GM19025 (cell line): ENCODE measurements at regions not wholly inside any gene's neighbourhood (a gene's known extent, or its start where the extent isn't known, plus 50 kb on each side); places are given as distances from the start of the nearest gene placed in this dataset.

Experiments used
- ATAC-seq: cut with Tn5 transposase; IDR thresholded peaks from one replicate; pipeline ENCODE4 v1.9.1; 2021; ENCODE audit warnings: mild to moderate bottlenecking, low read depth, moderate library complexity; ENCODE audit not compliant: unreplicated experiment

DNA sequence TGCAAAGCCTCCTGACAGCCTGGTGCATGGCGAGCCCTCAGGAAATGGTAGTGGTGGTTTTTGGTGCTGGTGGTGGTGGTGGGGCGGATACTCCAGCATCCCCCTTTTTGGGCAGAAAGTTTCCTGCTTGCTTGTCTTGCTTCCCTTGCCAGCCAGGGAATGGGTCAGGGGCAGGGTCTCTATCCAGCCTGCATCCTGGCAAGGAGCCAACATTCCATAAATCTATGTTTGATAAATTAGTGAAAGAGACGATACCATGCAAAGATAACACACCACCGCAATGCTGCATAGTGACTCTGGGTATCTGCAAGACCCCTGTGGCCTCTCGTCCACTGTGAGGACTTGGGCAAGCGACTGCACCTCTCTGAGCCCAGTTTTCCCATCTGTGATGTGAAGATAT, 246.2 kb downstream of the LRFN2 start:
- ATAC-seq: no peak

DNA sequence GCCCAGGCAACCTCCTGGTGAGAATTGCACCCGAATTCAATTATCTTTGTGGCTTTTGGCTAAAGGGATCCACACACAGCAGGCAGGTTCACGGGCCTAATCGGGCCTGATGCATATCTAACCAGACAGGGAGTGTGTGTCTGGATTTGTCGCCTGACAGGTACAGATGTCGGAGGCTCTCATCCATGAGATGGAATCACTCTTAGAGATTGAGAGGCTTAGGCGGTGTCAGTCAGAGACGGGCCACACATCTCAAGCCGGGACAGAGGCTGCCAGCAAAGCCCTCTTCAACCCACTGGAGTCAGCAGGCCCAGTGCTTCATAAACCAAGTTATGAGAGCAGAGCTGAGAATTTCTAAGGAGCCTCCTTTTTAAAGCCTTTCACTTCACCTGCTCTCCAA, 247.0 kb downstream of the LRFN2 start:
- no peak for ATAC-seq

DNA sequence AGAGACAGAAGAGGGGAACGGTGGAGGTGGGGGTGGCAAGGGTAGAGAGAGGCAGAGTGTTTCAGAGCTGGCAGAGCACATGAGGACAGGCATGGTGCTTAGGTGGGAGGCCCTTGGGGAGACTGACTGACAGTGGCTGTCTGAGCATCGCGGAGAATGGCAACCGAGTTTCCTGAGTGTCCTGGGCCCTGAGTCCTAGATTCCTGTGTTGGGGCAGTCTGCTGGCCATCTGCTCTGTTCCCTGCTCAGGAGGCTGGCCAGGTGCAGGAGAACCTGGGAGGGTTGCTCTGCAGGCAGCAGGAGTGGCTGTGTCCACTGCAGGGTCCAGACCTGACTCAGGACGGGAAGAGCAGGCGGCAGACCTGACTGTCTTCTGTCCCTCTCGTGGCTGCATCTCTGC, 248.9 kb downstream of the LRFN2 start:
- no peak for ATAC-seq

DNA sequence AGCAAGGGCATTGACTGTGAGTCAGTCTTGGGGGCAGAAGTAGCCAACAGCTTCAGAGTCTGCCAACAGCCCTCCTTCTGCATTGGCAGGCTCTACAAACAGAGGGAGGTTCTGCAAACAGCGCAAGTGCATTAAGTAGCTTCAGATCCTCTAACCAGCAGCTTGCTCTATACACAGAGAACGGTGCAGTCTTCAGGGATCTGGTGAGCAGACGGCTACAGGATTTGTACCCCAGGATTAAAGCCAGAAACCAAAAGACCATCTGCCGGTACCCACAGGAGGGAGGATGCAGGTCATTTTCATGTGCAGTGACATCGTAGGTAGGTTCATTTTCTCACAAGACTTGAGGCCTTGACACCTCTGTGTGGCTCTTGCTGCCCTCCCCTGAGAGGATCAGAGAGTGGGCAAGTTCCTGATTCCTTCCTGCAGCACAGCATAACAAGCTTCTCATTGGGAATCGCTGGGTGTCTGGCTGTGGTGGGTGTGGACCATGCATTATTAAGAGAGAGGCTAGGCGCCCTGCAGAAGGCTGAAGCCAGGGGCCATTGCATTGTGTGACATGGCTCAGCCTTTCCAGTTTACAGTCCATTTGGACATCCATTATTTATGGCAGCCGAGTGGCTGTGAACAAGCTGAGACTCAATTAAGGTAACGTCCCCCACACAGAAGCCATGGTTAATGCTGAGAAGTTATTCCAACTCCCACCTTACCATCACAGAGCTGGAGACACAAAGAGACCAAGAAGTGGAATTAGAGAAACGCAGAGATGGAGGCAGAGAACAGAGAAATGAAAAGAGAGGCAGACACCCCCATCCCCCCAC, 250.0 kb downstream of the LRFN2 start:
- no peak for ATAC-seq

DNA sequence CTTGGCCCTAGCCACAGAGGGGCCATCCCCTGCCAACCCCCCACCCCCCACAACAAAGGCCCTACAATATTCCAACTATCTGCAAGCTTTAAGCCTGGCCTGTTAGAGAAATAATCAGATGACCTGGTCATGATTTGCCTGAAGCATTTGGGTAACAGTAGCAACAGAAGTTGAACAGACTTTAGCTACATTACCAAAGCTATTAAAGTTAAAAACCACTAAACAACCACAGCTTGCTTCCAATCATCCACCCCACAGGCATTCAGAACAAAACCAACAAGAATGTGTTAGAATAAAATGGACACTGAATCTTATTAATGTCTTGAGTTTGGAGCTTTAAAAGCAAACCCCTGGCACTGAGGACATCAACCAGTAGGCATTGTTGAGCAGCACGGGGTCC, 250.9 kb downstream of the LRFN2 start:
- no peak for ATAC-seq

DNA sequence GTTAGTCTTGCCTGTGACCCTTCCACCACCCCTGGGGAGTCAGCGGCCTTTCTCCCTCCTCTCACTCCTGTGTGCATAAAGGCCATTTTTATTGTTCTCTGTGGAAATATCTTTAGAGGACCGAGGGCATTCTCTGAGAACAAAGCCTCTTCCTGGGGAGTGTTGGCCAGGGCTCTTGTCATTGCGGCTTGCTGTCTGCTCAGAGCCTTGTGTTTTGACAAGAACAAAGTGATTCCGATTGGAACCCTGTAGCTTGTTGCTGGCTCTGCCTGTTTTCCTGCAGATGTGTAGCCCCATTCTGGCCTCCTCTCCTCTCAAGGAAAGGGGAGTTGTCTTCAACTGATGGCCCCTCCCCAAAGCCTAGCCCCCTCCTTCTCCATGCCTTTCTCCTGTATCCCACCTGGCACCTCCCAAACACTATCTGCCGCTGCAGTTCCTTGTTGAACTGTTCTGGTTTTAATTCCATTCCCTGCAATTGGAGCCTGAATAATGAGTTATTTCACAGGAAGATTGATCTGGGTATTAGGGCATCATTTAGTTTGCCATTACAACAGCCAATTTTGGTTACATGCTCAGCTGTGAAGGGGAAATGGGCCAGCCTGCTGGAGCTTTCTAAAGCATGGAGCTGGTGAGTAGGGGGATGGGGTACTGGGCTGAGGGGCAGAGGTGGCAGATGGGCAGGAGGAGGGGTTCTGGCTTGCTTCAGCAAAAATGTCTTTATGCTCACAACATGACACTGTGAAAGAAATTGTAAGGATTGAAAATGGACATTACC, 252.5 kb downstream of the LRFN2 start:
- ATAC-seq: no peak

DNA sequence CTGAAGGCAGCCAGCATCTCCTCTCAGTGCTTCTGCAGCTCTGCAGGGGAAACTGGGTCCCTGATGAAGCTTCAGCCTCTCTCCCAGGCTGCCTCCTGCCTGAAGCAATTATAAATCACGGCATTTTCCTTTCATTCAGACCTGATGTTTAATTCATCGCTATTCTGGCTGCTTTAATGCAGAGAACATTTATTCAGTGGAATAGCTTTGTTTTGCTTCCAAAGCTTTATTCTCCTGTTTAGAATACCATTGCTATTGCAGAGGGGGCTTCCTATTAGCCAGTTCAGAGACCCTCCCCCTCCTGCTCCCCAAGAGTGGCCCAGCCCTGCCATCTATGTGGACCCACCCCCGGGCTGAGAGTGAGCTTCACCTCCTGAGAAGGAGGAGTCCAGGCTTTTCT, 255.6 kb downstream of the LRFN2 start:
- no peak for ATAC-seq

DNA sequence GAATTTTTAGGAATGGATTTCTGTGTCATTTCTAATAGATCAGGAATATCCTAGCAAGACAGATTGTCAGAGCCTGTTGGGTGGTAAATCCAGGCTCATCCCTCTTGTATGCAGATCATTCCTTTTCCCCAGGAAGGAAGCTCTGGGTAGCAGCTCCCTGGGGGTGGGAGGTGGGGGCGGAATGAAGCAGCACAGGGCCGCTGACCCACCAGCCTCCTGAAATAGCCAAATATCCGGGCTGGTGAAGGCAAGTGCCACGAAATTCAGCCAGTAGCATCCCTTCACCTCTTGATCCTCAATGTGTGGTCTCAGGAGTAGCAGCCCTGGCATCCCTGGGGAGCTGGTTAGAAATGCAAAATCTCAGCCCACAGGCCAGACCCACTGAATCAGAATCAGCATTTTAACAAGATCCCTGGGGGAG, 256.9 kb downstream of the LRFN2 start:
- ATAC-seq: no peak

DNA sequence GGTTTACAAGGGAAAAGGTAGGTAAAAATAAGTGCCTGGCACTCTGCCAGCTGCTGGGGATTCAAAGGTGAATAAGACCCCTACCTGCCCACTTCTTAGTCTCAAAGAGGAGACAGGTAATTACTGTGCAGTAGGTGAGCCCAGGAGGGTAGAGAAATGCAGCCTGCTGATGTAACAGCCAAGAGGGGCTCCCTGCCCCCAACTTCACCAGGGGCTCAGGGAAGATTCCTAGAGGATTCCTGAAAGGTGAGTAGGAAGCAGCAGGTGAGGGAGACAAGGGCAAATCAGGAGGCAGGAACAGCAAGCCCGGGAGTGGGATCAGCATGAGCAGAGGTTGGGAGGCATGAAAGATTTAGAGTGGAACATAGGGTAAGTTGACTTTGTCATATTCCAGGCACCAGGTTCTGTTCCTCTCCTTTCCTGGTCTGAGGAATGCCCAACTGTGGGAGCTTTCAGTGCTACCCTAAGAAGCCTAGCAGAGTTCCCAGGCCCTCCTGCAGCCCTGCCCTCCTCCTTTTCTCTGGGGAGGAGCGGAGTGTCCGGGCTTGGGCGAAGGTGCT, 258.1 kb downstream of the LRFN2 start:
- no peak for ATAC-seq

DNA sequence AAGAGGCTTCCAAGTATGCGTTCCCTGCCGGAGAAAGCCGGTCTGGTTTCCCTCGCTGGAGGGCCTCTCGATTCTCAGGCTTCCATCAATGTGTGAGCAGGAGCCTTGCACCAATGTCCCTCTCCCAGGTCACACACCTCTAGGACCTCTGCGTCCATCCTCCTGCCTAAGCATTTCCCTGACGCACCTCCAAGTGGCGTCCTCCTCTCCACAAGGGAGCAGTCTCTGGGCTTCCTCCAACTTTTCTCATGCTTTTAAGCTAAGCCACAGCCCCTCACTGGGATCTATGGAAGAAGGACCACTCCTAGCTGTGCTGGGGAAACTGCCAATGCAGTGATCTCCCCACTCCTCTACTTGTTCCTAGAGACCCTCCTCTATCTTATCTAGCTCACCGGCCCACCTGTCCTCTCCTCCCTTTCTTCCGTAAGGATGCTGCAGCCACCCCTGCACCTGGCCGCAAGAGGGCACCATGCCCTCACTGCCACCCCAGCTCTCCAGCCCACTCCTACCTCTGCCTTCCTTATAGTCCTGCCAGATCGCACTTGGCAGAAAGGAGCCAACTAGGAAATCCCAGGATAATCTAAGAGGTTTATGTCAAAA, 258.7 kb downstream of the LRFN2 start:
- ATAC-seq: no peak

DNA sequence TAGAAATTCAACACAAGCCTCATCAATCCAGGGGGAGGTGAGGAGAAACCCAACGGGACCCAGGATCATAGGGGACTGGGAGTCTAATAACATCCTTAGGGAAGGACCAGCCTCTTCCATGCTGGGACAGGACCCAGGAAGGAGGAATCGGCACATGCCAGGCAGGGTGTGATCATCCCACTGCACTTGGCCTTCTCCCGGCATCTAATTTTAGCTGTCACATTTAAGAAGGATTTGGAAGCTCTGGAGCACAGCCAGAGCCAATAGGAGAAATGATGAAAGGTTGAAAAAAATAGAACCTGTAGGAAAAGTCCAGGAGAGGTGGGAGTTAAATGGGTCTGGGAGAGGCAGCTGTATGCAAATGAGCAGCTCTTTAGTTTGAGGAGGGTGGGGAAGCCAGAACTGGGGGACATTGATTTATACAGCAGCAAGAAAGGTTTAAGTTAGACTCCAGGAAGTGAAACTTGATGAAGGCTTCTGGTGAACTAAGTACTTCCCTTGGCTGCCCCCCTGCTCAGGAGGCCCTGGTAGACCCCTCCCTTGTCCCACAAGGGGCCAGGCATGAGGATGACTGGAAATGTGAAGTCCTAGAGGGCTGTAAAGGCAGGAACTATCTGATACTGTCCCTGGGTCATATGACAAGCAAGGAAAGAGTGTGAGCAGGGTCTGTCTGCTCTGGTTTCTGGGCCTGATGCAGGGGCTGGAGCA, 260.3 kb downstream of the LRFN2 start:
- no peak for ATAC-seq

DNA sequence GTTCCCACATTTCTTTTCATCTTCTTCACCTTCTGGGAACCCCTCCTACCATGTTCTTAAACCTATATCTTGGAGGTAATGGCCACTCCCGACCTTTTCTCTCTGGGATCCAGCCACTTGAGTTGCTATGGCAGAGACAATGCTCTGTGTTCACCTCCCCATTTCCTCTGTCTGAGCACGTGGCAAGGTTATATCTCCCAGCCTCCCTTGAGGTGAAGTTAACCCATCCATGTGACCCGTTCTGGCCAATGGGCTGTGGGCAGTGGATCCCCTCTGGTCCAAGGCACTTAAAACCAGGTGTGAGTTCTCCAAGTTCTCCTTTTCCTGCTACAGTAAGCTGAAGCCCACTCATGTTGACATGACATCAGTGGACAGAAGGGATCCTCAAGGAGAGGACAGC, 261.4 kb downstream of the LRFN2 start:
- no peak for ATAC-seq

DNA sequence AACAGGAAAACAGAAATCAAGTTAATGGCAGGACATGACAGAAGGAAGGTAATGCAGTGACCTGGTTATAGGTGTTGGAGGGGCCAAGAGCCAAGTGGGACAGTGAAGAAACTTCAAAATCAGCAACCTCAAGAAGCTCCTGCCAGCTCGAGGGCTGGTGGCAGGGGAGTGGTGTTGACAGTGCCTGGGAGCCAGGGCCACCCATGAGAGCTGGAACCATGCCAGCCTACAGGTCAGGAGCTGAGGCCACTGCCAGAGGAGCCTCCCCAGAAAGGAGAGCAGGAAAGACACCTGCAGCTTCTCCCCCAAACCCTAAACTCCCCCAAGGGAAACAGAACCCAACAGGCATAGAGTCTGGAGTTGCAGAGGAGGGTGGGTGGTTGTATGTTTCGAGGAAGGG, 262.1 kb downstream of the LRFN2 start:
- ATAC-seq: no peak

DNA sequence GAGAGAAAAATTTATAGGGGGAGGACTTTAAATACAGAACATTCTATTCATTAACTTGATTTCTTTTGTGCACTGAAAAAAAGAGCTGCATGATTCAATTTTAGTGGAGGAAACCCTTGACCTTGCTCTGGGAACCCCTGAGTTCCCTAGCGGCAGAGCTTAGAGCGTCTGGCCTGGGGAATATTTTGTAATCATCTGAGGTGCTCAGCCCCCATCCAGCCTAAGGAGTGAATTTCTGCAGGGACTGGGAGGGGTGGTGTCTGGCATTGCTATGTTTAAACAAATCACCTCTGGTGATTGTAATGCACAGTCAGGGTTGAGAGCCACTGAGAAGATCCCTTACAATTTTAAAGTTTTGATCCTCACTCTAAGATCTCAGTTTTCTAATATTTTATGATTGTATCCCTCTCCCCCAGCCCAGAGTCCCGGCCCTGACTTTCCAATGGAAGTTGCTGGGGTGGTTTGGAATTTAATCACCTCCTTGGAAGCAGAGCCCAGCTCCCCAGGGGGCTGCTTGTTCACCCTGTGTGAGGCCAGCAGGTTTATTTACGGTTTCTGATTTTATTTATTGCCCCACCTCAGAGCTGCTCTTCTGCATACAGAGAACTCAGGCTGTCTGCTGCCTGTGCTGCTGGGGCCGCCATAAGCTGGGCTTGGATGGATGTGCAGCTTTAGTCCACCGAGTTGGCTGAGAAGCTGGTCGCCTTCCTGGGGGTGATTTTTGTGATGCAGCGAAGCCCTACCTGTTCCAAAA, 263.1 kb downstream of the LRFN2 start:
- ATAC-seq: no peak

DNA sequence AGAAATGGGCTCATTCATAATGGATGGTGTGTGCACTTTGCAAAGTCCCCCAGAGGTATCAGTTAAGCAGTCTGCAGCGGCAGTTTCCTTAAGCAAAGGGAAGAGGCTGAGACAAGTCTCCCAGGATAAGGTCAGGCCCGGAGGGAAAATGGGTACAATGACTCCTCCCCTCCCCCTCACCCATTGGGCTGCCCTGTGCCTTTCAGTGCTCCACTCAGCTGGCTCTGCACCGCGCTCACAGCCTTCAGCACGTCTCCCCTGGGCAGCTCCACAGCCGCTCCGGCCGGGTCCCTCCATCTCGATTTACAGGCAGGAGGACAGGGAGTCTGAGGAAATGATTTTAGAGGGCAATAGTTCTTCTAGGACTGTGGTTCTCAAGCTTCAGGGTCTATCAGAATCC, 264.8 kb downstream of the LRFN2 start:
- ATAC-seq: no peak

DNA sequence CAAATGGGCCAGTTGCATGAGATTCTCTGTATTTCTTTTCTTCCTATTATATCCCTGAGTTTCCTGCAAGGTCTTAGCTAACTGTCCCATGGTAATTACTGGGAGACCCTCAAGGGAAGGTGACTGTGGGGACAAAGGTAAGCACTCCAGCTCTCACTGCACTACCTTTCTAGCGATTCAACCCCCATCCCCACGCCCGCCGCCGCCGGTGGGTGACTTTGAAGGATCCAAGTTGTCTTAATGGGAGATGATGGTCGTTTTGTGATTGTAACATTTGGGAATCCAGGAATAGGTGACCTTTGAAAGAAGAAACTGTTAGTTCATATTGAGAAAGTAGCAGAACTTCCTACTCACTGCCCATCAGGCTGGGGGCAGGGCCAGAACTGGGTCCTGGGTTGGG, 265.5 kb downstream of the LRFN2 start:
- no peak for ATAC-seq

DNA sequence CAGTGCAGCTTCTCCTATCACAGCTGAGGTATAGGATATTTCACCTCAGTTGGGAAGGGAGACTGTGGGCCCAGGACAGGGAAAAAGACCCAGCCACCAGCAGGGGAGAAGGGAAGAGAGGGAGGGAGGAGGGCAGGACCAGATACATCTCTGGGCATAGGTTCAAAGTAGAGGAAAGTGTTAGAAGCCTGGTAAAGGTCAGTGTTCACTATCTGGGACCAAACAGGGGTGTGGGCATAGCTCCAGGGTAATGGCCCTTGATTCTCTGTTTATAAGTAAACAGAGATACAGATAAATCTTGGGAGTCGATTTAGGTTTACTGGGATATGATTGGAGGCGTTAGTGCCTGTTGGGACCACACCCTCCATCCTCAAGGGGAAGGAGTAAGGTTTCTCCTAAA, 266.2 kb downstream of the LRFN2 start:
- ATAC-seq: no peak

DNA sequence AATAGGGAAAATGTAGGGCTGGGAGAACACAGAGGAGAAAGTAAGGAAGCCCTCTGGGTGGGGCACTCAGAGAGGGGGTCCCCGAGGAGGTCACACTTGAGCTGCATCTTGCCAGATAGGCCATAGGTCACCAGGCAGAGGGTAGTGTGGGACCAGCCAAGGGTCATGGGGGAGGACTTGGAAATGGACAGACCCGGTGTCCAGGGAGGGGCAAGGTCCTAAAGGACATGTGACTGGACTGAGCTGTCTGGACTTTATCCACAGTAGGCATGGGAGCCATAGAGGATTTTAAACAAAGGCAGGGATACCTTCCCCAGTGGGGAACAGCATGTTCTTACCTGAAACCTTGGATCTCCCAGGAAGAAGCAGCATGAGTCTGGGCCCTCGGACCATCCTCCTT, 266.7 kb downstream of the LRFN2 start:
- ATAC-seq: no peak

DNA sequence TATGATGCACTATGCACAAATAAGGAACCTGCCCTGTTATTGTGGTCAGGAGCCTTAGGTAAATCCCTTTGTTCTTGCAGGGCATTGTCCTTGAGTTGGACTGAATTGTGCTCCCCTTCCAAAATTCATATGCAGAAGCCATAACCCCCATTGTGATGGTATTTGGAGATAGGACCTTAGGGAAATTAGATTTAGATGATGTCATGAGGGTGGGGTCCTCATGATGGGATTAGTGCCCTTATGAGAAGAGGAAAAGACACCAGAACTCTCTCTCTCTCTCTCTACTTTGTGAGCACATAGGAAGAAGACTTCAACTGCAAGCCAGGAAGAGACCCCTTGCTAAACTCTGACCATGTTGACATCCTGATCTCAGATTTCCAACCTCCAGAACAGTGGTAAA, 268.0 kb downstream of the LRFN2 start:
- ATAC-seq: no peak

DNA sequence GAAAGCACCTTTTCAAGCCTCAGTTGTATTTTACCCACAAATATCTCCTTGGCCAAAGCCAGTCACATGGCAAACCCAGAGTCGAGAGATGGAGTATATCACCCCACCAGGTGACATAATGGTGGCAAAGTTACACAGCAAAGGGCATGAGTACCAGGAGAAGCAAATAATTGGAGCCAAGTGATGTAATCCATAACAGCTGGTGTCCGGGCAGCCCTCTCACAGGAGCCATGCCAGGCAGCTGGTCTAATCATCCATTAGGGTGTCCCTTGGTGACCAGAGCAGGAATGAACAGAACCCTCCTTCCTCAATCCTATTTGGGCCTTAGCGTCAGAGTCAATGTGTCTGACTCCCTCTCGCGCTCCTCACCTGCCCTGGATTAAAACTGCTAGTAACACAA, 272.1 kb downstream of the LRFN2 start:
- ATAC-seq: no peak
